IPS-NIHi11 (cell line): ENCODE measurements at regions not wholly inside any gene's neighbourhood (a gene's known extent, or its start where the extent isn't known, plus 50 kb on each side); places are given as distances from the start of the nearest gene placed in this dataset.
"Not testable (repeated sequence)": the region's sequence is repeated elsewhere in the genome, so short reads cannot be mapped to it uniquely, and the experiment has no call there.

Experiments used
- DNase-seq: peaks from one replicate; pipeline ENCODE4 v3.0.0; 2012; ENCODE audit warnings: mixed read lengths, low spot score

DNA sequence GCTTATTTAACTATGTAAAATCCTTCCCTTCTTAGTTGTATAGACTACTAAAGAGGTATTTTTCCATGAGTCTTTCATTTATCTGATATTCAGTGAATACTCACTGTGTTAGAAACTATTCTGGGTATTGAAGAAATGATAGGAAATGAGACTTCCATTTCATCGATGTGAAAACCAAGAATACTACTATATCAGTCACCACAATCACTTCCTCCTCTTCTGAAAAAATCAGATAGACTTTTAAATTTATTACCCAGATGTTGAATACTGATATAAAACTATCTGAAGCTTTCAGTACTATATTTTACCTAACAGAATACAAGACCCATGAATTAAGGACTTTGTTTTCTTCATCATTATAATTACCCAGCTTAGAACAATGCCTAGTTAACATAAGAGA, 1801.1 kb upstream of the CELF4 start:
- no peak for DNase-seq

DNA sequence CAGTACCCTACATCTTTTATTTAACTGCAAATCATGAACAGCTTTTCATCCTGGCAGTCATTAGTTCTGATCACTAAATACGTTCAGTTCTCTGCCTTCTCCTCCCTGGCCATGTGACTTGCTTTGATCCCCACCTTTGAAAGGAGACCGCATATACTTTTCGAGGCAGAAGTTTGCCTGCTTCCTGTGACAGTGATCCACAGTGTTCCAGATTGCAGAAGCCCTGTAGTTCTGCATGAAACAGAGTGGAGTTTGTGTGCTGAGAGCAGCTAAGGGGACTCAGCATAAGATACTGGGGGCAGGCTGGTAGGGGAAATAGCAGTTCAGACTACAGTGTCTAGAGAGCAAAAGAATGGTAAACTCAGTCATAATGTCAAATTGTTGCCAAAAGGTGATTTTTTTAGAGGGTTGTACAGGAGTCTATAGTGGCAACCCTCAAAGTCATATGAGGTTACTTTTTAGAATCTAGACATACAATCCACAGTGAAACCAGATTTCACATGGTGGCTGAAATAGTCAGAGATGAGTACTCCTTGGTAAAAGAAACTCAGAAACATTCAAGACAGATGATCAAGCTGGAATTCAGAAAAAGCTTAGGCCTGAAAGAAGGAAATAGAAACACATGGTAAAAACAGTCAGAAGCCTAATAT, 1800.4 kb upstream of the CELF4 start:
- DNase-seq: no peak

DNA sequence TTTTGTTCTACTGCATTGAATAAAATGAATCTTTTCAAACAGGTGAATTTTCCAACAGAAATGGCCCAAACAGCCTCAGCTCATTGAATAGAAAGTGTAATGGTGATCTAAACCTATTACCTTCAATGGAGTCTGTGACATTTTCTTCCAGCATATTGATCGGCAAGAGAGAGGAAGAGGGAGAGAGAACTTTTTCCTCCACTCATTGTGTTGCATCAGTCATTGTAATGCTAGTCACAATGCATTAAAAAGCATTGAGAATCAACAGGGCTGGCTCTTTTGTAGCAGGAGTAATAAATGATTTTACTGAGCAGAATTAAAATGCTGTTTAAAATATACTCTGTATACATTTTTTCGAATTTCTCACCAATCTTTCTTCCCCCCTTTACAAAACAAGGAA, 1794.5 kb upstream of the CELF4 start:
- no peak for DNase-seq

DNA sequence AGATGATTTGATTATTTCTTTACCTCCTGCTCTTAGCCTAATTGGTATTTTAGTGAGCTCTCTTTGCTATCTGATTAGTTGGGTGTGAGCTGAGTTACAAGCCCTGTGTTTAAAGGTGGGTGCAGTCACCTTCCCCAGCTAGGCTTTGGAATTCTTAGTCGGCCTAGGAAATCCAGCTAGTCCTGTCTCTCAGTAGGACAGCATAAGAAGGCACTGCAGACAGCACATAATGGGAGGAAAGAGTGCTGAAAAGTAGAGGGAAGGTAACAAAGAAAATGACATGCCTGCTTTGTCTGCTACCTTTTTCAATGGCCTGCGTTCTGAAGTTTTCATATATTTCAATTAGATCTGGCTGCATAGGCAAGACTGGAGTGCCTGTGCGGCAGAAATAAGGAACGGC, 1794.0 kb upstream of the CELF4 start:
- DNase-seq: no peak

DNA sequence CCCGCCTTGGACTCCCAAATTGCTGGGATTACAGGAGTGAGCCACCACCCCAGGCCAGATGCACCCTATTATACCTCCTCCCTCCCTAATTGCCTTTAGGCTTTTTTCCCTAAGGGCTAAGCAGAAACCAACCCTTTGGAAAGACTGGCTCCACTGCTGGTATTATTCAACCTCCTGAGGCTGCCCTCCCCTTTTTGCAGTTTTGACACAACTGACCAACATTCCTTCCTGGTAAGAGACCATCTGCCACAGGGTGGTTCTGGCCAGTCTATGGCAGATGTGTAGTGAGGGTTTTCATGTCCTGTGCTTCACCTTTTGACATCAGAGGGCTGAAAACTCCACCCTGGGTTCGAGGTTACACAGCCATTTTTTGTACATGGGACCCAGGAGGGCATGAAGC, 1785.3 kb upstream of the CELF4 start:
- no peak for DNase-seq

DNA sequence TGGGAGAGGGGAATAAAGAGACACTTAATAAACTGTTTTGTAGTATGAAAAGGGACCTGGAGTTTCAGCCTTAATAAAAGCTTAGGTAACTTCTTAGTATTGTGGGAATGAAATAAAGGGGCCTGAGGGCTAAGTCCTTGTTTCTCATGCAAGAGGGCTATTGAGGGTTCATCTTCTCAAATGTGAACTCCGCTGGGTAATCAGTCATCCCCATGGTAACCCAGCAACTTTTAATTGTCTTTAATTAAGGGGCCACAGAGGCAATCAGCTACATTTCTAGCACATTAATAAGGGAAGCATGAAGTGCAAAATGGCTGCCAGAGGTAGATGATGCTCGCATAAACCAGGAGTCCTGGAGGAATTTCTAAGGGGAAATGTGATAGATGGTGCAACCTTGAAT, 1784.2 kb upstream of the CELF4 start:
- DNase-seq: no peak

DNA sequence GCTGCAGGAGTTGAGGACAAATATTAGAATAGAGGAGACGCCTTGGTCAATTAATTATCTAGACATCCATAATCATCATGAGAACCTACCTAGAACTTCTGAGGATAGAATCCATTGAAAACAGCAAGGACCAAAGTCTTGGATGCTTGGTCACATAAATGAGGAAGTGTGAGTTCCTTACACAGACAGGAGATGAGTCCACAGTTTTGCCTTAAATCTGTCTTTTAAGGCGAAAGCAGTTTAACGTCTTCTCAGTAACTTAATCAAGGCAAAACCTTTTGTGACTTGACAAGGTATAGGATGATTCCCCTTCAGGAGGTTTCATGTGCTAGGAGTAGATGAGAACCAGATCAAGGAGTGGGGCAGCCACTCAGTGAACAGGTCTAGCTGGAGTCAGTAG, 1783.2 kb upstream of the CELF4 start:
- DNase-seq: no peak

DNA sequence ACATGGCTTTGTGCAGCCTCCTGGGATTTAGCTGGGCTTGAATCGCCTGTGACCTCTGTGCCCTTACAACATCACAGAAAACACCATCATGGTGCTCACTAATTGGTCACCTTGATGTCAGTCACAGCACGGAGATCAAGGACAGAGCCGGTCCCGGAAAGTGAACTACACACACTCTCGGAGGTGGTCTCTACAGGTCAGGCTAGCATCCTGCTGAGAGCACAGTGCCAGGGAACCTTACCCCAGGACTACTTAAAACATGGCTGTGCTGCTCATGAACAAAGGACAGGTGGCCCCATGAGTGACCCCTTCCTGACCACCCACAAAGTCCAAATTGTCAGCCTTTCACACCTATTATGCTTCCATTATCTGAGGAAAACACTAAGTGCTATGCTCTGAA, 1782.1 kb upstream of the CELF4 start:
- DNase-seq: no peak

DNA sequence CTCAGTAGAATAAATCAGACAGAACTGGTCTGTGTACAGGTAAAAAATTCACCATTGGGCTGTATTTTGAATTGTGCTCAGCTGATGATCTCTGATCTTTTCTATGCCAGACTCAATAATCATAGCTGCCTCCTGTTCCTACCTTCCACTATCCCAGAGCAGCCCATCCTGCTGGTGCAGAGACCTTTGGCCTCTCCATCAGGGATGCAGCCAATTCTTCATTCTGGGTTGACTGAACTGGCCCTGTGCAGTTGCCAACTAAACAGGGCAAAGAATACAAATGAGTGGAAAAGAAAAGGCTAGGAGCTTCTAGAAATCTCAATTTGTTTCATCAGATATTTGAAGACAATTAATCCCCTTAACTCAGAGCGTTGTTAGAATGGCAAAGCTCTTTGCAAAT, 1781.3 kb upstream of the CELF4 start:
- no peak for DNase-seq

DNA sequence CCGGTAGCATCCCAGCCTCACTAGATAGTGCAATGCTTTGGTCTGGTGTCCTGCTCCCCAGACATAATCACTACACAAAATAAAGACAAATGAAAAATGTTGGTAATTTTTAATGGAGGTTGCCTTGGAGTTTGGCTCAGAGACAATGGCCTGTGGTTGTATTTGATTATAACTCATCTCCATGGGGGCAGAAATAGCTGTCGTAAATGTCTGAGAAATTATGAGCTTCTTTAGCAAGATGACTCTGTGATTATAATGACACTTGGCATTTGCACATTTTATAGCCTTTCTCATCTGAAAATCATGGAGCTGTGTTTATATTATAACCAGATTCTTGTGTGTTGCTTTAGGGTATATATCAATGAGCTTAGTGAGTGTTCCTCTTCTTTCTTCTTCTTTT, 1779.7 kb upstream of the CELF4 start:
- DNase-seq: no peak

DNA sequence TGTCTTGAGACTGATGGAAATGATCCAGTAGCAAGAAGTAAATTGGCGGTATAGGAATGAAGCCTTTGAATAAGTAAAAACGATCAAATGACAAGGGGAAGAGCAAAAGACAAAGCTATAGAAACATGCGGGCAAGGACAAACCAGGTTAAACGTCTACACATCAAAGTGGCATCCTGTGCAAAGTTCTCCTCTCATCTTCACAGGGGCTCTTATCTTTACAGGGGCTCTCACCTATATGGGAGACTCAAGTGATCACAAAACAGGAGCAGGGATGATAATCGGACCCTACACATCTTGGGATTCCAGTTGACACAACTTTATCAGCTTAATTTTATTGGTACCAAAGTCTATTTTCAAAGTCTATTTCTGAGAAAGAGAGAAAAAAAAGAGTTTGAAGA, 1778.9 kb upstream of the CELF4 start:
- no peak for DNase-seq

DNA sequence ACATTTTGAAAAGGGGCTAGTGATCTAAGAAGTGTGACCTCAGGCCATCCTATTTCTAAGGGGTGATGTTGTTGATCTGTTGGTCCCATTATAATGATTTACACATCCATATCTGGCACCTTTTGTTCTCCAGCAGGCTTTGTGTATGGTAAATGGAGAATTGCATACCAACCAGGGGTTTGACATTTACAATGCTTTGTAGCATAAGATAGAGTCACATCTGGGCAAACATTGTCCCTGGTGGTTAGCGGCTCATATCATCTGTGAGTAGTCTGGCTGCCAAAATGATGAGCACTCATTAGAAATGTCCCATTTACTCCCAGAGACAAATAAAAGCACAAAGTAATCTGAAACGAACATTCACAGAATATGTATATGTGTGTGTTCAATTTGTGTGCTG, 1775.5 kb upstream of the CELF4 start:
- no peak for DNase-seq

DNA sequence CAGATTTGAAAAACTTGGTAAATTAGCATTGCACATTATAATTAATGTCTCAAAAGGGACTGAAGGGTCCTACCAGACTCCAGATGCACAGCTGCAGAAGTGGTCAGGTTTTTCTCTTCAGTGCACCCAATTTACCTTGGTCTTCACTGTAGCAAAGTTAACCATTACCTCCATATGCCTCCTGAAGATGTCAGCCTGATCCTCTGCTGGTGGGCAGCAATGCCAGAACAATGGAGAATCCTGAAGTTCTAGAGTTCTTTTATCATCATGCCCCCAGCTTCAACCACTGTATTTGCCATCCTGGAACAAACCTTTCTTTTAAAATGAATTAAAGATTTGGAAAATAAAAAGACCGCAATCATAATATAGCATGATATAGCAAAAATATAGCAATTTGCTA, 1774.8 kb upstream of the CELF4 start:
- DNase-seq: no peak

DNA sequence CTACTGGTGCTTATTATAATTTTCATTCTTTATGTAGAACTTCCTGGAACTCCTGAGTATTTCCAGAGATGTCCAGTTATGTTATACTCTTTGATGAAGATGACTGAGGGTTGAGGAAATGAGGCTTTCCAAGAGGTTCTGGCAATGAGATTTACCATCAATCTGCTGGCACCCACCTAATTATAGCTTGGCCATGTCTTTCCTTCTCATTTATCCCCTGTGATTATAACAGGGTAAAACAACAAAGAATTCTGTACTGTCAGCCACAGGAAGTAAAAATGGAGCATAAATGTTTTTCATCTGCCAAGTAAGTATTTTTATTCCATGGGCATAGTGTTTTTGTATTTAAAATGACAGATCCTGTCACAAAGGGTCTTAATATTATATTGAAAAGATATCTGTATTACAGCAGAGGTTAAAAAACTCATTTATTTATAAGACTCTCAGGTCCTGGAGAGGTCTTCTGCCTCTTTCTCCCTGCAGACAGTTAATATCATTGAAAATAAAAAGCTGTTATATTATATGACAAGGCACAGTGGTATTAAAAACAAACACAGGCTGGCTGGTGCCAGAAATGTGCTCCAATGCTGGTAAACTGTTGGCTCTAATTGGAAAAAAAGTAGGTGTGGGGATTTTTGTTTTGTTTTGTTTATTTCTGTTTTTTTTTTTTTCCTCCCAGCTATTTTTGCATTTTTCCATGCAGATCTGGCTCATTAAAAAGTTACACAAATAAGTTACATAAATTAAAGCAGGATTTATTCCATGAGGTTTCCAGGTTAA, 1764.1 kb upstream of the CELF4 start:
- DNase-seq: no peak

DNA sequence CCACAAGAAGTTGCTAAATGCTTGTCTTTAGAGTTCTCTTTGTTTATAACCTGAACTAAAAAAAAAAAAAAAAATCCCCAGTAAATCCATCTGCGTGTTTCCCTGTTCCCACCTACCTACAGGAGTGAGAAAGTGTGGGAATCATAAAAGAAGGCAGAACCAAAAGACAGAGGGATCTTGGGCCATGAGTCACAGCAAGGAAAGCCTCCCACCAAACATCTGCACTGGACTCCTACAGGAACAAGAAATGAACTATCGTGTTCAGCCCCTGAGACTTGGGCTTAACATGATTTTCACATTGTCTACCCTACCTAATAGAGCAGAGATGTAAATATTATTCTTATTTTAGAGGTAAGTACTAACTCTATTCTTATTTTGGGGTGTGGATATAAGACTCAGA, 1761.2 kb upstream of the CELF4 start:
- DNase-seq: no peak

DNA sequence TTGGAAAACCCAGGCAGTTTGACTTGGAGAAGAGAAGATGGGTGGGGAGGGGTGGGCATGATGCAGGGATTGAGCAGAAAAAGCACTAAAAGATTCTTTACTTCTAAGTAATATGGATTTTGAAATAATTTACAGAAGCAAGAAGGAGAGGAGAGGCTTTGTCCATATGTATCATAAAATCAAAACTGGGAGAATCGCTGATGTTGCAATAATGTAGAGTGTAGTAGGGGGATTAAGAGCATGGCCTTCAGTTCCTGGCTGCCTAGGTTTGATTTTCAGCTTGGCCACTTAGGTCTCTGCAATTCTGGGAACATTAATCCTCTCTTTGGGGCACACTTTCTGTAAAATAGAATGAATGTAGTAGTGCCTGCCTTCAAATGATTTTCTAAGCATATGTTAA, 1760.4 kb upstream of the CELF4 start:
- DNase-seq: no peak

DNA sequence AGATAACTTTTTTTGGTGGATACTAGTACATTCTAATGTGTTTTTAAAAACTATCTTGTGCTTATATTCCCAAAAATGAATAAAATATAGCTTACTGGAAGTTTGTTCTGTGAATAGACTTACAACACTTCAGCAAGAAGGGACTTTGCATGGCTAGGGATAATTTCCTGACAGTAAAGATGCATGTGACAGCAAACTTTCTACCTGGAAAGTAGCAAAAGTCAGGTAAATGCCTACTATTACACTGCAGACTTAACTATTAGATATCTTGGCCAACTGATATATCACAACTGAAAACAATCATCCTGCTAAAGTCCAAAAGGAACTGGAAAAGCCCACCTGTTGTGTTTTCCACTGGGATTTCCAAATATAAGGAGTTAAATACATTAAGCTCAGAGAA, 1753.5 kb upstream of the CELF4 start:
- no peak for DNase-seq

DNA sequence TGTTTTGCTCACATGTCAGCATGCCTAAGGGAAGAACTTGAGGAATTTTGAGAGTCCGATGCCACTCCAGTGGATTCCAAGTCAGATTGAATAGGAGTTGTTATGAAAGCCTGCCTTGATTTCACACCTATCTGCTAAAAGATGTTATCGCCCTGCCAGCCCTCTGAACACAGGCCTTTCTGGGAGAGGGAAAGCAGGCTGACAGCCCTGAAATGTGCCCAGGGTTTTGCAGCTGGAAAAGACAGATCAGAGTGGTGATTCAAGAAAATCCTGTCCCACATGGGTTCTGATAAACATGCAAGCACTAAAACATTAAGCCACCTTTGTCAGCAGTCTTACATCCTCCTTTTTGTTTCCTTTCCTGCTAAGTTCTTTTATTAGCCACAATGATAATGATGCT, 1752.9 kb upstream of the CELF4 start:
- DNase-seq: no peak

DNA sequence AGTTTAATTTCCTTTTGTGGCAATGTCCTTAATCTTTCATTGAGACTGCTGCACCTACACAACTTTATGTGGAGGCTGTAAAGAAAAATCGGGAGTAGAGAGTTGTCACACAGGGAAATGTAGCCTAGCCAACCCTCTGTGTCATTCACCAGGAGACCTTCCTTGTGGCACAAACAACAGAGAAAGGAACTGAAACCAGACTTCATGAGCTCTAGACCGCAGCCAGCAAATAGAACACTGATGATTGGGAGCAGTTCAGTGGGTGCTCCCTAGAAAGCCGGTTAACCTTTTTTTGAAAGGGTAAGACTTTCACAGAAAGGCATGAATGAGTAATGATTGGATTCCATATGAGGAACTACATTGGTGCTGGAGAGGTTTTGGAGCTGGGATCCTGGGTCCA, 1752.4 kb upstream of the CELF4 start:
- DNase-seq: no peak

DNA sequence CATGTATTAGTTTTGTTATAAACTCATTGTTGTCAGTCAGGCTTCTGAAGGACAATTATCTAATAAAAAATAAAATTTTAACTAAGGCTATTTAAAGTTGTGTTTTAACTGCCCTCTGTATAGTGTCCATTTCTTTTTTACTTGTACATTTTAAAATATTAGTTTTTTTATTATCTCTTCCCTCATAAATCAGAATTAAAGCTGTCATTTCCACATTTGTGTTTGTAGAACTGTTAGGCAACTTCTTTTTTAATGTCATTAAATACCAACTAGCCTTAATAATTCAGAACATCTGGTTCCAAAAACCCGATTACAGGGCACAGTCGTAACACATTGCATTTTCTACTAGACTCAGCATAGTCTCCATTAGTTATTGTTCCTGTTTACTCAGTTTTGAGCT, 1749.0 kb upstream of the CELF4 start:
- no peak for DNase-seq

DNA sequence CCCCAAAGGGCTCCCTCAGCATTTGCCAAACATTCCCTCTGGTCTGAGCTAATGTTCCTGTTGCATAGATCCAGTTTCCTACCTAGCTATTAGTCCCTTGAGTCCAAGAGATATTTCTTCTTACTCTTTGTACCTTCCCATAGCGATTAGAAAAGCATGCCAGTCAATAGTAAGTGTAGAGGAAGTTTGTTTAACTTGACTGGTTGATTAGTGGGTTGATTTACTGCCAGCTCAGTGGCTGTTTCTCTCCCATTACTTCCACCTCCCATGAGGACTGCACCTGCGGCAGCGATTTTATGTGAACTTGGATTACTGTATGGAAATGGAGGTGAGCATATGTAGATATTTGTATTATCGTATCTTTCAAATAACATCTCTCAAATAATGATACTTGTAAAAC, 1748.4 kb upstream of the CELF4 start:
- no peak for DNase-seq

DNA sequence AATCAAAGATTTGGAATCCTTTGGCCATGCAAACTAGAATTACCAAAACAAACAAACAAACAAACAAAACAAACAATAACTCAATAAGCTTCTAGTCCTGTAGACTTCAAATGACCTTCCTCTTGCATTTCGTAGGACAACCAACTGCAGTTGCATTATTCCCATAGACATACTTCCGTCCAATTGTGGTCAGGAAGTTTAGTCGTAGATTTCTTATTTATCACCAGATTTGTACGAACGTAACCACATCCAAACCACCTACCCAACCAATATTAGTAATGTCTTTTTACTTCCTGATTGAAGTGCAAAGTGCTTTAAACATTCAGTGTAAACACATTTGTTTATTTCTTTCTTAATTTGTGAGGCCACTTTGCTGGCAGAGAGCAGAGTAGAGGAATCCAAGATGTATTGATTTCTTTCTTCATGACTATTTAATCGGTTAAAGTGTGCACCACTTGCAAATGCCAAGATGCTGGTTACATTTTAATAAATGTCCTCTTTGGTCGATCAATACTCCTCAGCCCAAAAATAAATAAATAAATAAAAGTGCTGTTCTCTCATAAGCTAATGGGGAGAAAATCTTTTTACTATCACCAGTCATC, 1745.6 kb upstream of the CELF4 start:
- DNase-seq: no peak

DNA sequence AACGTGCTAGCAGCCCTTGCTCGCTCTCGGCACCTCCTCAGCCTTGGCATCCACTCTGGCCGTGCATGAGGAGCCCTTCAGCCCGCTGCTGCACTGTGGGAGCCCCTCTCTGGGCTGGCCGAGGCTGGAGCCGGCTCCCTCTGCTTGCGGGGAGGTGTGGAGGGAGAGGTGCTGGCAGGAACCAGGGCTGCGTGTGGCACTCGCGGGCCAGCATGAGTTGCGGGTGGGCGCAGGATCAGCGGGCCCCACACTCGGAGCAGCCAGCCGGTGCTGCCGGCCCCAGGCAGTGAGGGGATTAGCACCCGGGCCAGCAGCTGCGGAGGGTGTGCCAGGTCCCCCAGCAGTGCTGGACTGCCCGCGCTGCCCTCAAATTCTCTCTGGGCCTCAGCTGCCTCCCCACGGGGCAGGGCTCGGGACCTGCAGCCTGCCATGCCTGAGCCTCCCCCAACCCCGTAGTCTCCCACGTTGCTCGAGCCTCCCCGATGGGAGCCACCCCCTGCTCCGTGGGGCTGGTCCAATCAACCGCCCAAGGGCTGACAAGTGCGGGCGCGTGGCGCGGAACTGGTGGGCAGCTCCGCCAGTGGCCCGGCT, 1743.4 kb upstream of the CELF4 start:
- not testable (repeated sequence) for DNase-seq
